ENCODE measurements at regions not wholly inside any gene's neighbourhood (a gene's known extent, or its start where the extent isn't known, plus 50 kb on each side); places are given as distances from the start of the nearest gene placed in this dataset.

- TF ChIP-seq CTCF (IDR thresholded peaks at IDR 0.05) (no peak), POLR2A (IDR thresholded peaks at IDR 0.05) (no peak)
These were observed 209.6 kb upstream of the SLC39A10 start for GRCh38 chr2:195447323-195447975.

All from stomach (tissue), 4 donors.